Gastrocnemius medialis (tissue), 4 donors: ENCODE measurements at regions not wholly inside any gene's neighbourhood (a gene's known extent, or its start where the extent isn't known, plus 50 kb on each side); places are given as distances from the start of the nearest gene placed in this dataset.

Experiments
- POLR2A ChIP-seq, 2 donors: fragments of 450-650 bp; IDR thresholded peaks; one replicate each; pipeline ENCODE4 v1.6.1; 2017; ENCODE audit warnings: antibody characterized with exemption in 2 of 2, mild to moderate bottlenecking in 2 of 2, moderate library complexity in 2 of 2
- TF ChIP-seq, protein P1 (sequence below), 5 experiments: fragments of 450-650 bp in 3 of 5; fragments of 200-600 bp in 2 of 5; sonication (generic) in 2 of 5; IDR thresholded peaks in 4 of 5; conservative IDR thresholded peaks in 1 of 5; 1 replicate in 4 of 5; 2 replicates in 1 of 5; pipeline ENCODE4 v1.5.1; 2016 to 2019; ENCODE audit warnings: antibody characterized with exemption in 5 of 5, mild to moderate bottlenecking in 3 of 5, moderate library complexity in 3 of 5

DNA sequence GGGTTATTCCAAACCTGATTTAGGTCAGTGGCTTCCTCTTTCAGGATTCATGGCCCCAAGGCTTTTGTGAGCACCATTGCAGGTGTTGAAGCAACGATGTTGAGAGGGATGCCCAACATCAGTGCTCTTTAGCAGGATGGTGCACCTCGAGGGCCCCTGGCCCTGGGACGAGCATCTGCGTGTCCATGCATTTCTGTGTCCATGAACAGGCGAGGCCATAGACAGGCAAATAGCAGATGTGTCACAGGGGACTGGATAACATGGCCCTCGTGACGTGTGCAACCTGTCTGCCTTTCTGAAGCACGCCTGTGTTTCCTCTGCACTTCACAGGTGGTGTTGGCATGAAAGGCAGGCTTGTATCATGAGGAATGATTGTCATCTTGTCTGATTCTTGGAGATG, 132.3 kb downstream of the SNRPN start:
- TF ChIP-seq POLR2A (IDR thresholded peaks at IDR 0.05), result no peak
- TF ChIP-seq, protein P1, sequence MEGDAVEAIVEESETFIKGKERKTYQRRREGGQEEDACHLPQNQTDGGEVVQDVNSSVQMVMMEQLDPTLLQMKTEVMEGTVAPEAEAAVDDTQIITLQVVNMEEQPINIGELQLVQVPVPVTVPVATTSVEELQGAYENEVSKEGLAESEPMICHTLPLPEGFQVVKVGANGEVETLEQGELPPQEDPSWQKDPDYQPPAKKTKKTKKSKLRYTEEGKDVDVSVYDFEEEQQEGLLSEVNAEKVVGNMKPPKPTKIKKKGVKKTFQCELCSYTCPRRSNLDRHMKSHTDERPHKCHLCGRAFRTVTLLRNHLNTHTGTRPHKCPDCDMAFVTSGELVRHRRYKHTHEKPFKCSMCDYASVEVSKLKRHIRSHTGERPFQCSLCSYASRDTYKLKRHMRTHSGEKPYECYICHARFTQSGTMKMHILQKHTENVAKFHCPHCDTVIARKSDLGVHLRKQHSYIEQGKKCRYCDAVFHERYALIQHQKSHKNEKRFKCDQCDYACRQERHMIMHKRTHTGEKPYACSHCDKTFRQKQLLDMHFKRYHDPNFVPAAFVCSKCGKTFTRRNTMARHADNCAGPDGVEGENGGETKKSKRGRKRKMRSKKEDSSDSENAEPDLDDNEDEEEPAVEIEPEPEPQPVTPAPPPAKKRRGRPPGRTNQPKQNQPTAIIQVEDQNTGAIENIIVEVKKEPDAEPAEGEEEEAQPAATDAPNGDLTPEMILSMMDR (IDR thresholded peaks at IDR 0.05 in 4 of 5, conservative IDR thresholded peaks at IDR 0.05 in 1 of 5), result no peak
